Liver (tissue), 8 donors: ENCODE measurements at regions not wholly inside any gene's neighbourhood (a gene's known extent, or its start where the extent isn't known, plus 50 kb on each side); places are given as distances from the start of the nearest gene placed in this dataset.

Source experiments
- DNase-seq: peaks from one replicate; pipeline ENCODE4 v3.0.0-alpha.2; 2017; ENCODE audit warnings: low spot score
- H3K27ac ChIP-seq, 2 donors: one replicate each; pipeline ENCODE4 v1.7.0; 2013; ENCODE audit warnings: inconsistent platforms in 2 of 2, low read length in 2 of 2, control low read depth in 1 of 2, low read depth in 1 of 2, mild to moderate bottlenecking in 1 of 2
- H3K27me3 ChIP-seq, 4 donors: one replicate each; pipeline versions ENCODE4 v1.6.1 to v1.7.0; 2013; ENCODE audit warnings: low read length in 3 of 4, inconsistent platforms in 1 of 4, mild to moderate bottlenecking in 1 of 4, moderate library complexity in 1 of 4; ENCODE audit not compliant: control insufficient read depth in 4 of 4, insufficient read depth in 4 of 4
- H3K36me3 ChIP-seq, 4 donors: one replicate each; pipeline versions ENCODE4 v1.6.1 to v1.7.0; 2013; ENCODE audit warnings: low read length in 3 of 4, mild to moderate bottlenecking in 3 of 4, low read depth in 1 of 4, moderate library complexity in 1 of 4; ENCODE audit not compliant: control insufficient read depth in 4 of 4, insufficient read depth in 3 of 4
- H3K4me1 ChIP-seq, 4 donors: one replicate each; pipeline versions ENCODE4 v1.6.1 to v1.7.0; 2013; ENCODE audit warnings: low read length in 3 of 4, mild to moderate bottlenecking in 3 of 4, moderate library complexity in 1 of 4; ENCODE audit not compliant: control insufficient read depth in 4 of 4, insufficient read depth in 4 of 4
- H3K4me3 ChIP-seq, 3 donors: one replicate each; pipeline versions ENCODE4 v1.6.1 to v1.7.0; 2013; ENCODE audit warnings: low read length in 3 of 3, control low read depth in 1 of 3, low read depth in 1 of 3, mild to moderate bottlenecking in 1 of 3
- H3K9ac ChIP-seq, 2 donors: one replicate each; pipeline ENCODE4 v1.7.0; 2013; ENCODE audit warnings: low read length in 2 of 2, mild to moderate bottlenecking in 2 of 2, moderate library complexity in 2 of 2, control low read depth in 1 of 2, low read depth in 1 of 2
- H3K9me3 ChIP-seq, 4 donors: one replicate each; pipeline versions ENCODE4 v1.6.1 to v1.7.0; 2013; ENCODE audit warnings: low read length in 3 of 4; ENCODE audit not compliant: control insufficient read depth in 4 of 4
- ATF3 ChIP-seq: IDR thresholded peaks from 2 replicates; pipeline ENCODE4 v1.6.1; 2016; ENCODE audit warnings: antibody characterized with exemption
- CTCF ChIP-seq: fragments of 150-350 bp; IDR thresholded peaks from 2 replicates; pipeline ENCODE4 v1.5.1; 2017; ENCODE audit warnings: improper control_type of control experiment, low read depth, low read length; ENCODE audit not compliant: missing input control
- EGR1 ChIP-seq, 2 donors: IDR thresholded peaks; 2 replicates each; pipeline ENCODE4 v1.6.1; 2016 to 2018; ENCODE audit warnings: antibody characterized with exemption in 2 of 2, low read depth in 2 of 2
- FOXA1 ChIP-seq: IDR thresholded peaks from 2 replicates; pipeline ENCODE4 v1.6.1; 2016; ENCODE audit warnings: antibody characterized with exemption
- FOXA2 ChIP-seq: IDR thresholded peaks from 2 replicates; pipeline ENCODE4 v1.6.1; 2016; ENCODE audit warnings: antibody characterized with exemption
- GABPA ChIP-seq, 2 donors: IDR thresholded peaks in 1 of 2; conservative IDR thresholded peaks in 1 of 2; 2 replicates each; pipeline ENCODE4 v1.6.1; 2016; ENCODE audit warnings: antibody characterized with exemption in 2 of 2, mild to moderate bottlenecking in 1 of 2, moderate library complexity in 1 of 2
- HNF4A ChIP-seq, 2 donors: conservative IDR thresholded peaks; 2 replicates each; pipeline ENCODE4 v1.6.1; 2016; ENCODE audit warnings: antibody characterized with exemption in 2 of 2, mild to moderate bottlenecking in 2 of 2
- HNF4G ChIP-seq: IDR thresholded peaks from 2 replicates; pipeline ENCODE4 v1.6.1; 2016; ENCODE audit warnings: antibody characterized with exemption
- JUND ChIP-seq, 2 donors: IDR thresholded peaks; 2 replicates each; pipeline ENCODE4 v1.6.1; 2016; ENCODE audit warnings: antibody characterized with exemption in 2 of 2
- MAX ChIP-seq: IDR thresholded peaks from 2 replicates; pipeline ENCODE4 v1.6.1; 2016; ENCODE audit warnings: antibody characterized with exemption
- NR2F2 ChIP-seq: IDR thresholded peaks from 2 replicates; pipeline ENCODE4 v1.6.1; 2016; ENCODE audit warnings: antibody characterized with exemption
- RAD21 ChIP-seq, 2 donors: IDR thresholded peaks; 2 replicates each; pipeline ENCODE4 v1.6.1; 2016; ENCODE audit warnings: antibody characterized with exemption in 2 of 2, mild to moderate bottlenecking in 2 of 2
- REST ChIP-seq: IDR thresholded peaks from 2 replicates; pipeline ENCODE4 v1.6.1; 2016; ENCODE audit warnings: antibody characterized with exemption, mild to moderate bottlenecking
- RXRA ChIP-seq, 2 donors: IDR thresholded peaks; 2 replicates each; pipeline ENCODE4 v1.6.1; 2017 to 2018; ENCODE audit warnings: antibody characterized with exemption in 2 of 2, mild to moderate bottlenecking in 1 of 2
- SP1 ChIP-seq: IDR thresholded peaks from 2 replicates; pipeline ENCODE4 v1.6.1; 2018; ENCODE audit warnings: antibody characterized with exemption, mild to moderate bottlenecking
- TAF1 ChIP-seq: conservative IDR thresholded peaks from 2 replicates; pipeline ENCODE4 v1.6.1; 2016; ENCODE audit warnings: antibody characterized with exemption, mild to moderate bottlenecking
- YY1 ChIP-seq: IDR thresholded peaks from 2 replicates; pipeline ENCODE4 v1.6.1; 2016; ENCODE audit warnings: antibody characterized with exemption, mild to moderate bottlenecking
- ZBTB33 ChIP-seq: IDR thresholded peaks from 2 replicates; pipeline ENCODE4 v1.6.1; 2016; ENCODE audit warnings: antibody characterized with exemption
- WGBS: extraction: QIAGEN DNeasy Blood & Tissue Kit; methylation state at CpG from one replicate; pipeline ENCODE4 v1.1.7; 2013; 5-methylcytosine and 5-hydroxymethylcytosine counted together
- donor health status: healthy.
- donor health status: healthy.
- donor health status: healthy.
- donor health status: healthy.
- donor health status: healthy.

- H3K9ac ChIP-seq, result no peak overlapping the region
- no peaks in the 10 kb centered on the region for H3K9me3 ChIP-seq
- H3K36me3 ChIP-seq, result no peaks in the 10 kb centered on the region
- no peak overlapping the region for H3K4me3 ChIP-seq
- 86% methylated on average over 14 of the region's 14 CpGs for WGBS
- peaks cover 0 to 7% (median 0%) of the 10 kb centered on the region in 4 donors for H3K27me3 ChIP-seq
- H3K27ac ChIP-seq, result no peak overlapping the region
- no peak for DNase-seq
- no peak for TF ChIP-seq MAX
- TF ChIP-seq HNF4A (conservative IDR thresholded peaks at IDR 0.05), result no peak
- TF ChIP-seq HNF4G, result no peak
- no peak for TF ChIP-seq JUND (IDR thresholded peaks at IDR 0.05)
- no peak for TF ChIP-seq CTCF
- no peak for TF ChIP-seq REST
- TF ChIP-seq EGR1 (IDR thresholded peaks at IDR 0.05; ENCODE audit: low read depth in 2 of 2), result no peak
- no peak for TF ChIP-seq FOXA1
- no peak for TF ChIP-seq FOXA2
- TF ChIP-seq YY1, result no peak
- TF ChIP-seq RAD21 (IDR thresholded peaks at IDR 0.05), result no peak
- TF ChIP-seq NR2F2, result no peak
- TF ChIP-seq ZBTB33, result no peak
- no peak for TF ChIP-seq GABPA (IDR thresholded peaks at IDR 0.05 in 1 of 2, conservative IDR thresholded peaks at IDR 0.05 in 1 of 2)
- TF ChIP-seq RXRA (IDR thresholded peaks at IDR 0.05), result no peak
- TF ChIP-seq ATF3, result no peak
- no peak for TF ChIP-seq TAF1
- no peak for TF ChIP-seq SP1
- no peaks in the 10 kb centered on the region for H3K4me1 ChIP-seq
Measured at GRCh38 chr10:130810856-130811255, 500.7 kb downstream of the TCERG1L start.
